ENCODE measurements at regions not wholly inside any gene's neighbourhood (a gene's known extent, or its start where the extent isn't known, plus 50 kb on each side); places are given as distances from the start of the nearest gene placed in this dataset.
"Not testable (repeated sequence)": the region's sequence is repeated elsewhere in the genome, so short reads cannot be mapped to it uniquely, and the experiment has no call there.

- DNase-seq, result no peak
Measured at GRCh38 chr3:193805448-193805847, 212.4 kb downstream of the OPA1 start.

- DNase-seq, result no peak
Measured at GRCh38 chr3:193808317-193808716, 215.3 kb downstream of the OPA1 start.

- DNase-seq, result no peak
Measured at GRCh38 chr3:193809106-193809505, 216.1 kb downstream of the OPA1 start.

GRCh38 chr3:193812078-193812725, 219.2 kb downstream of the OPA1 start:
- no peak for DNase-seq

- DNase-seq, result no peak
Measured at GRCh38 chr3:193812791-193813500, 219.9 kb downstream of the OPA1 start.

- DNase-seq, result no peak
Measured at GRCh38 chr3:193813501-193813830, 220.5 kb downstream of the OPA1 start.

GRCh38 chr3:193814166-193814892, 221.3 kb downstream of the OPA1 start:
- no peak for DNase-seq

GRCh38 chr3:193815246-193816027, 222.4 kb downstream of the OPA1 start:
- no peak for DNase-seq

GRCh38 chr3:193816028-193816395, 223.0 kb downstream of the OPA1 start:
- DNase-seq, result no peak

GRCh38 chr3:193816656-193817311, 223.8 kb downstream of the OPA1 start:
- no peak for DNase-seq

GRCh38 chr3:193819117-193820010, 226.4 kb downstream of the OPA1 start:
- no peak for DNase-seq

- DNase-seq, result peak; percentile 17
Measured at GRCh38 chr3:193821151-193821668, 228.2 kb downstream of the OPA1 start.

- DNase-seq, result no peak
Measured at GRCh38 chr3:193822492-193823212, 229.6 kb downstream of the OPA1 start.

- DNase-seq, result not testable (repeated sequence)
Measured at GRCh38 chr3:193823213-193823605, 230.2 kb downstream of the OPA1 start.

GRCh38 chr3:193824365-193824764, 231.4 kb downstream of the OPA1 start:
- DNase-seq, result no peak

- DNase-seq, result no peak
Measured at GRCh38 chr3:193825617-193826016, 232.6 kb downstream of the OPA1 start.

- no peak for DNase-seq
Measured at GRCh38 chr3:193826159-193826795, 233.3 kb downstream of the OPA1 start.

- DNase-seq, result no peak
Measured at GRCh38 chr3:193827040-193827669, 234.1 kb downstream of the OPA1 start.

GRCh38 chr3:193827871-193828270, 234.9 kb downstream of the OPA1 start:
- no peak for DNase-seq

GRCh38 chr3:193828477-193828876, 235.5 kb downstream of the OPA1 start:
- DNase-seq, result no peak

Data from OCI-M1 (cell line).